DOHH2 (cell line): ENCODE measurements at regions not wholly inside any gene's neighbourhood (a gene's known extent, or its start where the extent isn't known, plus 50 kb on each side); places are given as distances from the start of the nearest gene placed in this dataset.

Source experiments
- H3F3A ChIP-seq: fragments of 200-600 bp; sonication (generic), shearing (Covaris generic); 2 replicates; pipeline ENCODE4 v1.6.0; 2016; ENCODE audit warnings: antibody characterized with exemption, mild to moderate bottlenecking; ENCODE audit not compliant: control insufficient read depth, insufficient read depth
- H3K27ac ChIP-seq: fragments of 200-600 bp; sonication (generic); 2 replicates; pipeline ENCODE4 v1.5.1; 2014; ENCODE audit warnings: low read depth, mild to moderate bottlenecking, low read length, moderate library complexity
- H3K27me3 ChIP-seq: fragments of 200-600 bp; sonication (generic); 2 replicates; pipeline ENCODE4 v1.6.1; 2014; ENCODE audit warnings: mild to moderate bottlenecking, low read length, mixed read lengths; ENCODE audit not compliant: control insufficient read depth
- H3K36me3 ChIP-seq: fragments of 200-600 bp; sonication (generic); 2 replicates; pipeline ENCODE4 v1.6.1; 2014; ENCODE audit warnings: mild to moderate bottlenecking, low read length, moderate library complexity, mixed read lengths; ENCODE audit not compliant: control insufficient read depth
- H3K4me1 ChIP-seq: fragments of 200-600 bp; sonication (generic); 2 replicates; pipeline ENCODE4 v1.6.1; 2014; ENCODE audit warnings: mild to moderate bottlenecking, low read length, mixed read lengths; ENCODE audit not compliant: control insufficient read depth
- H3K4me2 ChIP-seq: fragments of 200-600 bp; sonication (generic); 2 replicates; pipeline ENCODE4 v1.6.0; 2014; ENCODE audit warnings: mild to moderate bottlenecking, low read length, moderate library complexity
- H3K4me3 ChIP-seq: fragments of 200-600 bp; sonication (generic); 2 replicates; pipeline ENCODE4 v1.5.1; 2014; ENCODE audit warnings: mild to moderate bottlenecking, low read length, mixed read lengths
- H3K79me2 ChIP-seq: fragments of 200-600 bp; sonication (generic); 2 replicates; pipeline ENCODE4 v1.6.1; 2014; ENCODE audit warnings: mild to moderate bottlenecking, low read length, mixed read lengths; ENCODE audit not compliant: control insufficient read depth
- H3K9me2 ChIP-seq: fragments of 200-600 bp; sonication (generic); replicated peaks from 2 replicates; pipeline ENCODE4 v1.6.1; 2014; ENCODE audit warnings: mild to moderate bottlenecking, low read length, mixed read lengths; ENCODE audit not compliant: control insufficient read depth
- H3K9me3 ChIP-seq: fragments of 200-600 bp; sonication (generic); 2 replicates; pipeline ENCODE4 v1.6.1; 2014; ENCODE audit warnings: antibody characterized with exemption, low read length, mixed read lengths; ENCODE audit not compliant: control insufficient read depth, insufficient read depth
- H4K20me1 ChIP-seq: fragments of 200-600 bp; sonication (generic); 2 replicates; pipeline ENCODE4 v1.6.0; 2014; ENCODE audit warnings: low read depth, mild to moderate bottlenecking, antibody characterized with exemption, low read length, moderate library complexity; ENCODE audit not compliant: control insufficient read depth, insufficient read depth
- EZH2phosphoT487 ChIP-seq: fragments of 200-600 bp; sonication (generic); IDR thresholded peaks from 2 replicates; pipeline ENCODE4 v1.6.1; 2017; ENCODE audit warnings: borderline replicate concordance, mild to moderate bottlenecking, antibody characterized with exemption, low read length, moderate library complexity, mixed read lengths
- TF ChIP-seq, protein P1 (sequence below): fragments of 200-600 bp; sonication (generic); IDR thresholded peaks from one replicate; pipeline ENCODE4 v1.5.1; 2014; ENCODE audit warnings: antibody characterized with exemption, mild to moderate bottlenecking, low read depth, low read length; ENCODE audit not compliant: poor library complexity, severe bottlenecking

- Histone ChIP-seq H3K4me1 (no peaks in the 10 kb centered on the region), H3K9me3 (no peaks in the 10 kb centered on the region), H3K27ac (no peak overlapping the region), H4K20me1 (no peaks in the 10 kb centered on the region), H3F3A (no peaks in the 10 kb centered on the region), H3K4me3 (no peak overlapping the region), H3K27me3 (no peaks in the 10 kb centered on the region), H3K9me2 (no peaks in the 10 kb centered on the region), H3K79me2 (no peaks in the 10 kb centered on the region), H3K4me2 (no peak overlapping the region), H3K36me3 (no peaks in the 10 kb centered on the region)
- TF ChIP-seq EZH2phosphoT487, result no peak
- TF ChIP-seq, protein P1, sequence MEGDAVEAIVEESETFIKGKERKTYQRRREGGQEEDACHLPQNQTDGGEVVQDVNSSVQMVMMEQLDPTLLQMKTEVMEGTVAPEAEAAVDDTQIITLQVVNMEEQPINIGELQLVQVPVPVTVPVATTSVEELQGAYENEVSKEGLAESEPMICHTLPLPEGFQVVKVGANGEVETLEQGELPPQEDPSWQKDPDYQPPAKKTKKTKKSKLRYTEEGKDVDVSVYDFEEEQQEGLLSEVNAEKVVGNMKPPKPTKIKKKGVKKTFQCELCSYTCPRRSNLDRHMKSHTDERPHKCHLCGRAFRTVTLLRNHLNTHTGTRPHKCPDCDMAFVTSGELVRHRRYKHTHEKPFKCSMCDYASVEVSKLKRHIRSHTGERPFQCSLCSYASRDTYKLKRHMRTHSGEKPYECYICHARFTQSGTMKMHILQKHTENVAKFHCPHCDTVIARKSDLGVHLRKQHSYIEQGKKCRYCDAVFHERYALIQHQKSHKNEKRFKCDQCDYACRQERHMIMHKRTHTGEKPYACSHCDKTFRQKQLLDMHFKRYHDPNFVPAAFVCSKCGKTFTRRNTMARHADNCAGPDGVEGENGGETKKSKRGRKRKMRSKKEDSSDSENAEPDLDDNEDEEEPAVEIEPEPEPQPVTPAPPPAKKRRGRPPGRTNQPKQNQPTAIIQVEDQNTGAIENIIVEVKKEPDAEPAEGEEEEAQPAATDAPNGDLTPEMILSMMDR, result no peak
Observed at GRCh38 chr11:11733246-11733747, 108.5 kb upstream of the USP47 start.

GRCh38 chr11:11732116-11732515 is 109.7 kb upstream of the USP47 start:
- Histone ChIP-seq H4K20me1 (no peaks in the 10 kb centered on the region), H3K36me3 (no peaks in the 10 kb centered on the region), H3K9me2 (no peaks in the 10 kb centered on the region), H3K9me3 (no peaks in the 10 kb centered on the region), H3K27me3 (no peaks in the 10 kb centered on the region), H3F3A (no peaks in the 10 kb centered on the region), H3K4me1 (no peaks in the 10 kb centered on the region), H3K4me3 (no peak overlapping the region), H3K27ac (no peak overlapping the region), H3K79me2 (no peaks in the 10 kb centered on the region), H3K4me2 (no peak overlapping the region)
- TF ChIP-seq, protein P1, result no peak
- TF ChIP-seq EZH2phosphoT487, result no peak

DNA sequence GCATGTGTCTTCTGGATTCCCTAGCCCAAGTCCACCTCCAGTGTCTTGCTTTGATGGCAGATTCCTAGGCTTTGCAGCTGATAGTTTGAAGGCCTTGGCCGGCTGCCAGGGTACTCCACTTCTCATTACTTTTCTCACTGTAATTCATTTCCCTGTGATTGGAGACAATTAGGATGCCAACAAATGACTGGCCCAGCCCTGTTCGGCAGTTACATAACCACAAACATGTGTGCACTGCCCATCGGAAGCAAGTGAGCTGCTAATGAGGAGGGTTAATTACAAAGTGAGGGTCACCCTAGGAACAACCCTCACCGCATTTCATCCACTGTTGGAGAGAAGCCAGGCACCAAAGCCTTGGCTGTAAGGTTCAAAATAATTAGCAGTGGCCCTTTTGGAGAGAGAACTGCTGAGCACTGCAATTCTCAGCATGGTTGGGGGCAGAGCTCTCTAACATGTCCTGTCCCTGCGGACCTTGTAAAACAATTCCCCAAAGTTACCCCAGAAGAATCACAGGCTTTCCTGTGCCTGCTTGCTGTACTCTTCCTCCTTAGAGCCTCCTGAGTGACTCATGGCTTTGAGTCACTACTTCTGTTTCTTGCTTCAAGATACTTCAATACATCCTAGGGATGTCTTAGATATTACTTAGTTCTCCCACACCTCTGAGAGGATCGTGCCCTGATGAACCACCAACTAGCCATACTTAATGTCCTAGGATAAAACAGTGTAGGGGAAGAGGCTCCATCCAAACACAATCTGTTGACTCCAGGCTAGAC is 109.7 kb upstream of the GALNT18 start:
- no peaks in the 10 kb centered on the region for H3K27me3 ChIP-seq
- no peak overlapping the region for H3K4me3 ChIP-seq
- H3K9me2 ChIP-seq, result no peaks in the 10 kb centered on the region
- no peaks in the 10 kb centered on the region for H3K79me2 ChIP-seq
- no peak overlapping the region for H3K27ac ChIP-seq
- no peaks in the 10 kb centered on the region for H3K4me1 ChIP-seq
- TF ChIP-seq, protein P1, result no peak
- no peak for TF ChIP-seq EZH2phosphoT487
- no peaks in the 10 kb centered on the region for H3K9me3 ChIP-seq
- no peaks in the 10 kb centered on the region for H4K20me1 ChIP-seq
- H3K4me2 ChIP-seq, result no peak overlapping the region
- no peaks in the 10 kb centered on the region for H3K36me3 ChIP-seq
- H3F3A ChIP-seq, result no peaks in the 10 kb centered on the region
